HL-60 (cell line): ENCODE measurements at regions not wholly inside any gene's neighbourhood (a gene's known extent, or its start where the extent isn't known, plus 50 kb on each side); places are given as distances from the start of the nearest gene placed in this dataset.

Source experiments
- DNase-seq, 2 experiments: peaks; one replicate each; pipeline ENCODE4 v3.0.0-alpha.2; 2010 to 2020; ENCODE audit warnings: low read depth in 1 of 2, low spot score in 1 of 2
- H3K27ac ChIP-seq: fragments of 250-450 bp; sonication (Bioruptor Pico); replicated peaks from 2 replicates; pipeline ENCODE4 v1.5.1; 2020; ENCODE audit warnings: mild to moderate bottlenecking, moderate library complexity
- H3K27me3 ChIP-seq: fragments of 250-450 bp; sonication (Bioruptor Pico); 2 replicates; pipeline ENCODE4 v1.5.1; 2021; ENCODE audit warnings: mild to moderate bottlenecking, moderate library complexity; ENCODE audit not compliant: insufficient read depth, poor library complexity, severe bottlenecking
- H3K4me3 ChIP-seq: replicated peaks from 2 replicates; pipeline ENCODE4 v1.5.1; 2011; ENCODE audit warnings: mild to moderate bottlenecking, control low read depth, low read length; ENCODE audit not compliant: insufficient read depth
- GABPA ChIP-seq: IDR thresholded peaks from 2 replicates; pipeline ENCODE4 v1.6.1; 2012; ENCODE audit warnings: low read depth
- POLR2AphosphoS5 ChIP-seq: IDR thresholded peaks from 2 replicates; pipeline ENCODE4 v1.6.1; 2012; ENCODE audit warnings: low read depth
- SPI1 ChIP-seq: IDR thresholded peaks from 2 replicates; pipeline ENCODE4 v1.6.1; 2012; ENCODE audit warnings: low read depth, mild to moderate bottlenecking, borderline replicate concordance
- TF ChIP-seq, protein P1 (sequence below): IDR thresholded peaks from 2 replicates; pipeline ENCODE4 v1.6.1; 2012; ENCODE audit warnings: low read depth; ENCODE audit not compliant: insufficient replicate concordance
- TF ChIP-seq, protein P2 (sequence below): IDR thresholded peaks from one replicate; pipeline ENCODE4 v1.5.1; 2011; ENCODE audit warnings: low read length, control low read depth, inconsistent platforms; ENCODE audit not compliant: insufficient read depth

DNA sequence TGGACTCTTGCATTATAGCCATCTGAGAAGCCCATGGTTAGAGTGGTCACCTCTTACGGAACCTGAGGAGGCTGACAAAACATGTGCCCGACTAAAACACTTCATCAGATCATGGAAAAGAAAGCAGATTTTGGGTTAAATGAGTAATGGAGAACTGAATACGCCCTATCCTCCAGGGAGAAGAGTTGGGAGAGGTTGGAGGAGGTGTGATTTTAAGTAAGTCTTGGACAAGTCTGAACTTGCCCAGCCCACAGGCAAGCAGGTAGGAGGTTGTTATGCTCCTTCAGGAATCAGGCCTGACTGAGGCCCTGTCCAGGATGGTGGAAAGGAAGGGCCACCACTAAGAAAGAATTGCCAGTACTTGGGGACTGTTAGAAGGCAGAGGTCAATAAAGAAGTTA is 255.8 kb downstream of the TGFB2 start:
- Histone ChIP-seq H3K27ac (no peak overlapping the region), H3K27me3 (no peaks in the 10 kb centered on the region), H3K4me3 (no peak overlapping the region)
- no peak for DNase-seq
- TF ChIP-seq, protein P1, sequence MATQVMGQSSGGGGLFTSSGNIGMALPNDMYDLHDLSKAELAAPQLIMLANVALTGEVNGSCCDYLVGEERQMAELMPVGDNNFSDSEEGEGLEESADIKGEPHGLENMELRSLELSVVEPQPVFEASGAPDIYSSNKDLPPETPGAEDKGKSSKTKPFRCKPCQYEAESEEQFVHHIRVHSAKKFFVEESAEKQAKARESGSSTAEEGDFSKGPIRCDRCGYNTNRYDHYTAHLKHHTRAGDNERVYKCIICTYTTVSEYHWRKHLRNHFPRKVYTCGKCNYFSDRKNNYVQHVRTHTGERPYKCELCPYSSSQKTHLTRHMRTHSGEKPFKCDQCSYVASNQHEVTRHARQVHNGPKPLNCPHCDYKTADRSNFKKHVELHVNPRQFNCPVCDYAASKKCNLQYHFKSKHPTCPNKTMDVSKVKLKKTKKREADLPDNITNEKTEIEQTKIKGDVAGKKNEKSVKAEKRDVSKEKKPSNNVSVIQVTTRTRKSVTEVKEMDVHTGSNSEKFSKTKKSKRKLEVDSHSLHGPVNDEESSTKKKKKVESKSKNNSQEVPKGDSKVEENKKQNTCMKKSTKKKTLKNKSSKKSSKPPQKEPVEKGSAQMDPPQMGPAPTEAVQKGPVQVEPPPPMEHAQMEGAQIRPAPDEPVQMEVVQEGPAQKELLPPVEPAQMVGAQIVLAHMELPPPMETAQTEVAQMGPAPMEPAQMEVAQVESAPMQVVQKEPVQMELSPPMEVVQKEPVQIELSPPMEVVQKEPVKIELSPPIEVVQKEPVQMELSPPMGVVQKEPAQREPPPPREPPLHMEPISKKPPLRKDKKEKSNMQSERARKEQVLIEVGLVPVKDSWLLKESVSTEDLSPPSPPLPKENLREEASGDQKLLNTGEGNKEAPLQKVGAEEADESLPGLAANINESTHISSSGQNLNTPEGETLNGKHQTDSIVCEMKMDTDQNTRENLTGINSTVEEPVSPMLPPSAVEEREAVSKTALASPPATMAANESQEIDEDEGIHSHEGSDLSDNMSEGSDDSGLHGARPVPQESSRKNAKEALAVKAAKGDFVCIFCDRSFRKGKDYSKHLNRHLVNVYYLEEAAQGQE, result no peak
- TF ChIP-seq GABPA, result no peak
- TF ChIP-seq SPI1, result no peak
- TF ChIP-seq POLR2AphosphoS5, result no peak
- TF ChIP-seq, protein P2, sequence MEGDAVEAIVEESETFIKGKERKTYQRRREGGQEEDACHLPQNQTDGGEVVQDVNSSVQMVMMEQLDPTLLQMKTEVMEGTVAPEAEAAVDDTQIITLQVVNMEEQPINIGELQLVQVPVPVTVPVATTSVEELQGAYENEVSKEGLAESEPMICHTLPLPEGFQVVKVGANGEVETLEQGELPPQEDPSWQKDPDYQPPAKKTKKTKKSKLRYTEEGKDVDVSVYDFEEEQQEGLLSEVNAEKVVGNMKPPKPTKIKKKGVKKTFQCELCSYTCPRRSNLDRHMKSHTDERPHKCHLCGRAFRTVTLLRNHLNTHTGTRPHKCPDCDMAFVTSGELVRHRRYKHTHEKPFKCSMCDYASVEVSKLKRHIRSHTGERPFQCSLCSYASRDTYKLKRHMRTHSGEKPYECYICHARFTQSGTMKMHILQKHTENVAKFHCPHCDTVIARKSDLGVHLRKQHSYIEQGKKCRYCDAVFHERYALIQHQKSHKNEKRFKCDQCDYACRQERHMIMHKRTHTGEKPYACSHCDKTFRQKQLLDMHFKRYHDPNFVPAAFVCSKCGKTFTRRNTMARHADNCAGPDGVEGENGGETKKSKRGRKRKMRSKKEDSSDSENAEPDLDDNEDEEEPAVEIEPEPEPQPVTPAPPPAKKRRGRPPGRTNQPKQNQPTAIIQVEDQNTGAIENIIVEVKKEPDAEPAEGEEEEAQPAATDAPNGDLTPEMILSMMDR, result no peak

DNA sequence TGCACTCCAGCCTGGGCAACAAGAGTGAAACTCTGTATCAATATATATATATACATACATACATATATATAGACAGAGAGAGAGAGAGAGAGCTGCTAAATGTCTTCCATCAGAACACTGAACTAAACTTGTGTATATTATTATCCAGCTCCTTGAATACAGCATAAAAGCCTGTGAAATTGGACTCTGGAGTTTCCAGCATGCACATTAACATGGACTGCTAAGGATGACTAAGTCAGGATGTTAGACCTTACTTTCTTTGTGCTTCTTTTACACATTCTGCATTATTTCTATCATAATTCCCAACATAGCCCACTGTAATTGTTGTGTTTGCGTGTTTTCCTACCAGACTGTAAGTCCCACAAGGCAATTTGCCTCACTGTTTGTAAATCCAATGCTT is 259.1 kb downstream of the TGFB2 start:
- H3K4me3 ChIP-seq, result no peak overlapping the region
- DNase-seq, result no peak
- no peak for TF ChIP-seq POLR2AphosphoS5
- no peak for TF ChIP-seq SPI1
- TF ChIP-seq, protein P2, result no peak
- TF ChIP-seq, protein P1, result no peak
- TF ChIP-seq GABPA, result no peak
- no peaks in the 10 kb centered on the region for H3K27me3 ChIP-seq
- H3K27ac ChIP-seq, result no peak overlapping the region

DNA sequence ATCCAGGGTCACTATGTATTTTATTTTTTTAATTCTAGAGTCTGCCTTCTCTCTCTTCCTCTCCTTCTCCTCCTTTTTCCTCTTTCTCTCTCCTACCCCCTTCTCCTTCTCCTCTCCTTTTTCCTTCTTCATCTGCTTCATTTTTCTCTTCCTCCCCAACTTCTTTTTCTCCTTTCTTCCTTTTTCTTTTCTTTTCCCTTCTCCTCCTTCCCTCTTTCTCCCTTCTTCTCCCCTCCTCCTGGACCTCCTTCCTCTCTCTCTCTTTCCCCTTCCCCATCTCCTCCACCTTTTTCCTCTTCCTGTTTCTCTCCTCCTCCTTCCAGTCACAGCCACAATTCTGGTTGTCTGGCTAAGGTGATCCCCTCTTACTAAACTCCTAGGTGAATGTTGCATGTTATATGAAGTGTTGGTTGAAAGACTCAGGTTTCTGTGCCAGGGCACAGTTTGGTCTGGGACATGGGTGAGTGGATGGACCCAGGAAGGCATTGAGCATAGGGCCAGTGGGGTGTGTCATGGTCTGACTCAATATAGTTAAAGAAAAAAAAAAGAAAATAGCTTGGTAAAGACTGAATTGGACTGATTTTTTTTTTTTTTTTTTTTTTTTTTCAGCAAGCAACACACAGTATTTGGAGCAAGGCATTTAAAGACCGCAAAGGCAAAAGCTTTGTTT is 266.9 kb downstream of the TGFB2 start:
- no peak overlapping the region for H3K27ac ChIP-seq
- no peak for DNase-seq
- TF ChIP-seq, protein P2, result no peak
- TF ChIP-seq GABPA (no peak), POLR2AphosphoS5 (no peak), SPI1 (no peak)
- TF ChIP-seq, protein P1, result no peak
- H3K4me3 ChIP-seq, result no peak overlapping the region
- H3K27me3 ChIP-seq, result peaks cover 2% of the 10 kb centered on the region
